ENCODE measurements at regions not wholly inside any gene's neighbourhood (a gene's known extent, or its start where the extent isn't known, plus 50 kb on each side); places are given as distances from the start of the nearest gene placed in this dataset.

DNA sequence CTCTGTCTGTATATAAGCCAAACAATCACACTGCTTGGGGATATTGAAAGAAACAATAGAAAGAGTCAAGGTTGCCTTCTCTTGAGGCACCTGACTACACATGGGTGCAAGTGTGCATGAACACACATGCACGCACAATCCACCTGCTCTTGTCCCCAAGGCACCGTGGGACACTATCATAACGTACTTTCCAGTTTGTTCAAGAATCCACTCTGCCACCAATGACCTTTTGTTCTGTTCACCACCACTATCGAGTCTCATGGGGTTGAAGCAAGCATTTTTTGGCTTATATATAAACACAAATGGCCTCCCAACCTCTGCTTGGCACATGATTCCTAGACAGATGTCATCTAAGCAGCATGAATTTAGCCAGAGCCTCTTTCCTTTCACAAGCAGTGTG lies 365.4 kb downstream of the EMP1 start:
- no peak overlapping the region for H3K27ac ChIP-seq (ENCODE audit: low read length)
- H3K9ac ChIP-seq (ENCODE audit: low read length): no peak overlapping the region
- no peaks in the 10 kb centered on the region for H3K9me2 ChIP-seq (replicated peaks; ENCODE audit: insufficient read depth, low read length)
- no peak for DNase-seq
- H2AFZ ChIP-seq (ENCODE audit: low read length): no peak overlapping the region
- no peaks in the 10 kb centered on the region for H3K36me3 ChIP-seq (replicated peaks; ENCODE audit: insufficient read depth, low read length)
- no peaks in the 10 kb centered on the region for H3K79me2 ChIP-seq (ENCODE audit: low read length)
- H3K27me3 ChIP-seq (replicated peaks; ENCODE audit: insufficient read depth, low read length): no peaks in the 10 kb centered on the region
- no peak overlapping the region for H3K4me2 ChIP-seq (ENCODE audit: low read depth, low read length)
- TF ChIP-seq, protein P1, sequence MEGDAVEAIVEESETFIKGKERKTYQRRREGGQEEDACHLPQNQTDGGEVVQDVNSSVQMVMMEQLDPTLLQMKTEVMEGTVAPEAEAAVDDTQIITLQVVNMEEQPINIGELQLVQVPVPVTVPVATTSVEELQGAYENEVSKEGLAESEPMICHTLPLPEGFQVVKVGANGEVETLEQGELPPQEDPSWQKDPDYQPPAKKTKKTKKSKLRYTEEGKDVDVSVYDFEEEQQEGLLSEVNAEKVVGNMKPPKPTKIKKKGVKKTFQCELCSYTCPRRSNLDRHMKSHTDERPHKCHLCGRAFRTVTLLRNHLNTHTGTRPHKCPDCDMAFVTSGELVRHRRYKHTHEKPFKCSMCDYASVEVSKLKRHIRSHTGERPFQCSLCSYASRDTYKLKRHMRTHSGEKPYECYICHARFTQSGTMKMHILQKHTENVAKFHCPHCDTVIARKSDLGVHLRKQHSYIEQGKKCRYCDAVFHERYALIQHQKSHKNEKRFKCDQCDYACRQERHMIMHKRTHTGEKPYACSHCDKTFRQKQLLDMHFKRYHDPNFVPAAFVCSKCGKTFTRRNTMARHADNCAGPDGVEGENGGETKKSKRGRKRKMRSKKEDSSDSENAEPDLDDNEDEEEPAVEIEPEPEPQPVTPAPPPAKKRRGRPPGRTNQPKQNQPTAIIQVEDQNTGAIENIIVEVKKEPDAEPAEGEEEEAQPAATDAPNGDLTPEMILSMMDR (IDR thresholded peaks at IDR 0.05; ENCODE audit: low read length): no peak
- TF ChIP-seq EZH2 (optimal IDR thresholded peaks at IDR 0.05; ENCODE audit: low read depth, low read length) (no peak), EZH2phosphoT487 (IDR thresholded peaks at IDR 0.05; ENCODE audit: low read length) (no peak)
- no peaks in the 10 kb centered on the region for H3K4me1 ChIP-seq (ENCODE audit: low read length)
- no peaks in the 10 kb centered on the region for H4K20me1 ChIP-seq (ENCODE audit: insufficient read depth, low read length)
- H3F3A ChIP-seq (ENCODE audit: insufficient read depth, low read length): no peaks in the 10 kb centered on the region
- H3K9me3 ChIP-seq (replicated peaks; ENCODE audit: insufficient read depth, low read length): no peaks in the 10 kb centered on the region
- no peak overlapping the region for H3K4me3 ChIP-seq (ENCODE audit: low read length)

DNA sequence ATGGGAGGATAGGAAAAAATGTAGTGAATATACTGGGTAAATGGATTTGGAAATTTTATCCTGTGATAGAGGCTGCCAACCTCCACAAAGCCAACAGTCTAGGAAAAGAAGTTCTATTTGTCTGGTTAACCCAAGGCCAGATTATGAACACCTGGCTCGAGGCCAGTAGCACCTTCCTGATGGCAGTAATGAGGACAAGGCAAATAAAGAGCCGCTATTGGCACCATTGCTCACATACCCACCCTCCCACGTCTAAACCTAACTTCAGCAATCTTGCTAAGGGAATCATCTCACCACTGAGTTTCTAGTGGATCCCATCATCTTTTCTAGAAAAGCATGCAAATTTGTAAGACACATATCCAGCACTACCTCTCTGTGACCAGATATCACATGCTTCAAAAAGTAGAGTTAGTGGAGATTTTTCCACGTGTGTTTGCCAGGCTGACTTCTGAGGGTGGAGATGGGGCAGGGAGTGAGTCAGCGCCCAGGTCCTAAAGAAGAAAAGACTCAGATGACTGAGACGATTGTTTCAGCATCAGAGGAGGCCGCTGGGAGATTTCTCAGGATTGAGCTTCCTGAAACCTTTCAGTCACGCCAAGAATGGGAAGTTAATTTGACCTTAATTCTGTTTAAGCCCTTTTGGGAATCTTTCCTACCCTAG lies 362.9 kb downstream of the EMP1 start:
- DNase-seq: no peak
- no peaks in the 10 kb centered on the region for H3K79me2 ChIP-seq (ENCODE audit: low read length)
- H3F3A ChIP-seq (ENCODE audit: insufficient read depth, low read length): no peaks in the 10 kb centered on the region
- no peaks in the 10 kb centered on the region for H4K20me1 ChIP-seq (ENCODE audit: insufficient read depth, low read length)
- no peaks in the 10 kb centered on the region for H3K9me3 ChIP-seq (replicated peaks; ENCODE audit: insufficient read depth, low read length)
- H3K27me3 ChIP-seq (replicated peaks; ENCODE audit: insufficient read depth, low read length): no peaks in the 10 kb centered on the region
- H3K9ac ChIP-seq (ENCODE audit: low read length): no peak overlapping the region
- H3K36me3 ChIP-seq (replicated peaks; ENCODE audit: insufficient read depth, low read length): no peaks in the 10 kb centered on the region
- no peak overlapping the region for H2AFZ ChIP-seq (ENCODE audit: low read length)
- no peak overlapping the region for H3K27ac ChIP-seq (ENCODE audit: low read length)
- H3K4me2 ChIP-seq (ENCODE audit: low read depth, low read length): no peak overlapping the region
- H3K4me1 ChIP-seq (ENCODE audit: low read length): no peaks in the 10 kb centered on the region
- no peak overlapping the region for H3K4me3 ChIP-seq (ENCODE audit: low read length)
- no peaks in the 10 kb centered on the region for H3K9me2 ChIP-seq (replicated peaks; ENCODE audit: insufficient read depth, low read length)
- no peak for TF ChIP-seq EZH2 (optimal IDR thresholded peaks at IDR 0.05; ENCODE audit: low read depth, low read length)

DNA sequence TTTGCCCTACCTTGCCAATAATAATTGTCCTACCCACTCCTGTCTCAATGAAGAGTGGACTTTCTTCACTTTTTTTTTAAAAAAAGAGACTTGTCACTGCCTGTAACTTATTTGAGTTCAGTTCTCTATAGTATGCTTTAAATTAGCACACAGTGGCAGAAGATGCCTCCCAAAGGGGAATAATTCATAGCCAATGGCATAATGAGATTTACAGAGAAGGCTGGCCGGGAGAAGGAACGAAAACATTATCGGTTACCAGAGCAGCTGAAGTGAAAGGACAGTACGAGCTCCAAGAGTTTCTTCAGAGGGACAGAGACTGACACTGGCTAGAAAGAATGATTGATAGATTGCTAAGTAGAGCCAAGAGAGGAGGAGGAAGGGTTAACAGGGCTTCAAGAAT lies 356.3 kb downstream of the EMP1 start:
- TF ChIP-seq EZH2 (optimal IDR thresholded peaks at IDR 0.05; ENCODE audit: low read depth, low read length) (no peak), EZH2phosphoT487 (IDR thresholded peaks at IDR 0.05; ENCODE audit: low read length) (no peak)
- TF ChIP-seq, protein P1 (IDR thresholded peaks at IDR 0.05; ENCODE audit: low read length): no peak
- H3K9ac ChIP-seq (ENCODE audit: low read length): no peak overlapping the region
- no peaks in the 10 kb centered on the region for H3K36me3 ChIP-seq (replicated peaks; ENCODE audit: insufficient read depth, low read length)
- no peak overlapping the region for H2AFZ ChIP-seq (ENCODE audit: low read length)
- H3K27me3 ChIP-seq (replicated peaks; ENCODE audit: insufficient read depth, low read length): no peaks in the 10 kb centered on the region
- H3K4me1 ChIP-seq (ENCODE audit: low read length): no peaks in the 10 kb centered on the region
- H3K9me3 ChIP-seq (replicated peaks; ENCODE audit: insufficient read depth, low read length): no peaks in the 10 kb centered on the region
- no peak overlapping the region for H3K4me2 ChIP-seq (ENCODE audit: low read depth, low read length)
- DNase-seq: no peak
- H3K9me2 ChIP-seq (replicated peaks; ENCODE audit: insufficient read depth, low read length): no peaks in the 10 kb centered on the region
- no peak overlapping the region for H3K4me3 ChIP-seq (ENCODE audit: low read length)
- no peaks in the 10 kb centered on the region for H3K79me2 ChIP-seq (ENCODE audit: low read length)
- no peaks in the 10 kb centered on the region for H4K20me1 ChIP-seq (ENCODE audit: insufficient read depth, low read length)
- no peaks in the 10 kb centered on the region for H3F3A ChIP-seq (ENCODE audit: insufficient read depth, low read length)
- no peak overlapping the region for H3K27ac ChIP-seq (ENCODE audit: low read length)

DNA sequence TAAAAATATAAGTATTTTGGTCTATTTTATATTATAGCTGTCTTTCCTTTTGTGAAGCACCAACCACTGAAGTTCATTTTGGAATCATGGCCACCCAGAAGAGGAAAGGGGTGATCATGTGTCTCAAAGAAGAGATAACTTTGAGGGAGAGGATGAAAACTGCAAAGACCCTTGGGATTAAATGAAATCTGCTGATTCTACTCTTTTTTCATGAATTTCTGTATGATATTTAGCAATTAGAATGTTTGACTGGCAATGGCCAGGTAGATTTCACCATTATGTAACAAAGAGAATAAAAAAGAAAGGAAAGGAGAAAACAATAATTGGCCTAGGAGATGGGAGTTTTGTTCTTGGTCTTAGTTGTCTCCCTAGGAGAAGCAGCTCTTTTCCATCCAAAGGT lies 350.8 kb downstream of the EMP1 start:
- Histone ChIP-seq H3K36me3 (replicated peaks; ENCODE audit: insufficient read depth, low read length) (no peaks in the 10 kb centered on the region), H3K27ac (ENCODE audit: low read length) (no peak overlapping the region), H3F3A (ENCODE audit: insufficient read depth, low read length) (no peaks in the 10 kb centered on the region), H3K79me2 (ENCODE audit: low read length) (no peaks in the 10 kb centered on the region), H3K4me3 (ENCODE audit: low read length) (no peak overlapping the region), H2AFZ (ENCODE audit: low read length) (no peak overlapping the region), H3K27me3 (replicated peaks; ENCODE audit: insufficient read depth, low read length) (no peaks in the 10 kb centered on the region), H3K4me2 (ENCODE audit: low read depth, low read length) (no peak overlapping the region), H4K20me1 (ENCODE audit: insufficient read depth, low read length) (no peaks in the 10 kb centered on the region), H3K9me3 (replicated peaks; ENCODE audit: insufficient read depth, low read length) (no peaks in the 10 kb centered on the region), H3K4me1 (ENCODE audit: low read length) (no peaks in the 10 kb centered on the region), H3K9me2 (replicated peaks; ENCODE audit: insufficient read depth, low read length) (no peaks in the 10 kb centered on the region), H3K9ac (ENCODE audit: low read length) (no peak overlapping the region)
- TF ChIP-seq, protein P1 (IDR thresholded peaks at IDR 0.05; ENCODE audit: low read length): no peak
- TF ChIP-seq EZH2phosphoT487 (IDR thresholded peaks at IDR 0.05; ENCODE audit: low read length) (no peak), EZH2 (optimal IDR thresholded peaks at IDR 0.05; ENCODE audit: low read depth, low read length) (no peak)
- no peak for DNase-seq

All from MM.1S (cell line).